PC-3 (cell line): ENCODE measurements at regions not wholly inside any gene's neighbourhood (a gene's known extent, or its start where the extent isn't known, plus 50 kb on each side); places are given as distances from the start of the nearest gene placed in this dataset.

Source experiments
- ATAC-seq: fragments of 200-7000 bp; cut with Tn5 transposase; 2 replicates; pipeline ENCODE4 v1.9.1; 2020; ENCODE audit warnings: mild to moderate bottlenecking, moderate library complexity
- BruUV-seq: library from RNA; stranded (reverse); fragments of 400-500 nt; replicated peaks from 2 replicates; lab custom pipeline; 2021; lab: Mats Ljungman, UMichigan
- CTCF ChIA-PET: fragments of 300-600 bp; sonication (Branson Sonifier 250); formaldehyde crosslinking; loops from one replicate; lab custom pipeline; 2022; ENCODE audit warnings: antibody characterized with exemption; lab: Charles Lee
- POLR2A ChIA-PET: fragments of 300-600 bp; sonication (Branson Sonifier 250); formaldehyde crosslinking; loops from one replicate; lab custom pipeline; 2022; ENCODE audit warnings: antibody characterized with exemption; ENCODE audit not compliant: unreplicated experiment; lab: Charles Lee
- DNase-seq: peaks from one replicate; pipeline ENCODE4 v3.0.0-alpha.2; 2015
- H2AFZ ChIP-seq: fragments of 300-600 bp; sonication (generic); 2 replicates; pipeline ENCODE4 v1.6.0; 2016; ENCODE audit warnings: antibody characterized with exemption, low read length
- H3F3A ChIP-seq: fragments of 300-600 bp; sonication (generic); one replicate; pipeline ENCODE4 v1.6.0; 2017; ENCODE audit warnings: antibody characterized with exemption, low read length, control low read depth, mild to moderate bottlenecking; ENCODE audit not compliant: unreplicated experiment
- H3K27ac ChIP-seq: fragments of 300-600 bp; sonication (generic); 2 replicates; pipeline ENCODE4 v1.5.1; 2016; ENCODE audit warnings: mild to moderate bottlenecking, low read length
- H3K27me3 ChIP-seq: fragments of 300-600 bp; sonication (generic); 2 replicates; pipeline ENCODE4 v1.6.1; 2016; ENCODE audit warnings: low read length, mixed read lengths
- H3K36me3 ChIP-seq: fragments of 300-600 bp; sonication (generic); 2 replicates; pipeline ENCODE4 v1.6.1; 2016; ENCODE audit warnings: low read depth, mixed run types, low read length, mixed read lengths
- H3K4me1 ChIP-seq: fragments of 300-600 bp; sonication (generic); 2 replicates; pipeline ENCODE4 v1.5.1; 2016; ENCODE audit warnings: low read length; ENCODE audit not compliant: insufficient read depth
- H3K4me2 ChIP-seq: fragments of 300-600 bp; sonication (generic); 2 replicates; pipeline ENCODE4 v1.6.0; 2016; ENCODE audit warnings: low read length
- H3K4me3 ChIP-seq: fragments of 300-600 bp; sonication (generic); 2 replicates; pipeline ENCODE4 v1.5.1; 2016; ENCODE audit warnings: mild to moderate bottlenecking, low read length, mixed read lengths
- H3K79me2 ChIP-seq: fragments of 300-600 bp; sonication (generic); 2 replicates; pipeline ENCODE4 v1.6.1; 2017; ENCODE audit warnings: low read length, mixed read lengths
- H3K9ac ChIP-seq: fragments of 300-600 bp; sonication (generic); 2 replicates; pipeline ENCODE4 v1.6.0; 2016; ENCODE audit warnings: mild to moderate bottlenecking, low read length
- H3K9me2 ChIP-seq: fragments of 300-600 bp; sonication (generic); replicated peaks from 2 replicates; pipeline ENCODE4 v1.6.1; 2016; ENCODE audit warnings: mixed run types, low read length, mixed read lengths
- H3K9me3 ChIP-seq: fragments of 300-600 bp; sonication (generic); 2 replicates; pipeline ENCODE4 v1.6.1; 2016; ENCODE audit warnings: low read length, mixed read lengths
- H4K20me1 ChIP-seq: fragments of 300-600 bp; sonication (generic); 2 replicates; pipeline ENCODE4 v1.6.1; 2016; ENCODE audit warnings: low read length, mixed read lengths
- EZH2 ChIP-seq: fragments of 300-600 bp; sonication (generic); IDR thresholded peaks from one replicate; pipeline ENCODE4 v1.6.1; 2017; ENCODE audit warnings: antibody characterized with exemption, mild to moderate bottlenecking, low read length; ENCODE audit not compliant: unreplicated experiment
- EZH2phosphoT487 ChIP-seq: fragments of 300-600 bp; sonication (generic); IDR thresholded peaks from 2 replicates; pipeline ENCODE4 v1.6.1; 2018; ENCODE audit warnings: mild to moderate bottlenecking, antibody characterized with exemption, low read length, borderline replicate concordance
- intact Hi-C: fragments of 100-400 bp; cut with micrococcal nuclease; formaldehyde crosslinking; loops from 2 replicates; pipeline ENCODE4 v1.9.0; 2023
- TF ChIP-seq, protein P1 (sequence below): fragments of 300-600 bp; sonication (generic); conservative IDR thresholded peaks from 2 replicates; pipeline ENCODE4 v1.5.1; 2017; ENCODE audit warnings: antibody characterized with exemption, low read depth, mild to moderate bottlenecking, low read length

DNA sequence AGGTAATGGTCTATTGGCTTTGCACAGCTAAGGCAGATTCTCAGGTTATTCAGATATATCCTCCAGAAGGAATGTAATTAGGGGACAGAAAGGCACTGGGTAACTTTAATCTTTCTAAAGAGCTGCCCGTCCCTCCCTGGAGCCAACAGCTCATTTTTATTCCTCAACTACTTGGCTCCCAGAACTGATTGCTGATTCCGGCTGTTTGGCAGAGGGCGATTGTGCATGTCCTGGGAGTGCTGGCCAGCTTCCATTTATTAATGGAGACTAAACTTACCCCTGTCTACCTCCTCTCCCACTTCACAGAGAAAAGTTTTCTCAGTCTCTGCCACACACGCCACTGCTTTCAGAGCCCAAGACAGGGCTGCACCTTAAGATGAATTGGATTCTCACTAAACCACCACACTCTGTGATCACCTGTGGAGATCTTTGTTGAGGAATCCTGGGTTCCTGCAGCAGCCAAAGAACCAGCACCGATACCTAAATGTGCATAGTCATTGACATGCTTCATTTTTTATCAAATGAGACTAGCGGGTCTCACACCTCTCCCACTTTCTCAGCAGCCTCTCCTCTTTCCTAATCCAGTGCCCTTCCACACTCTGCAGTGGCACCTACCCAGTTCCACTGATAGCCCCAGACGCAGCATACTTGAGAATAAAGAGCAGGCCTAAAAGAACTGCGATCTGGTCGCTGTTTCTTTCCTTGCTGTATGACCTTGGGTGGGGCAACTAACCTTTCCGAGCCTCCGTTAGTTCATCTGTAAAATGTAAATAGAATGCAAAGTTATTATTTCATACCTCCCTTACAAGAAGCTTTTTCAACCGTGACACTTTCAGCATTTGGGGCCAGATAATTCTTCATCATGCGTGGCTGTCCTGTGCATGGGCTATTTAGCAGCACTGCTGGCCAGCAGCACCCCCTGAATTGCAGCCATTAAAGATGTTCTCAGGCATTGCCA is 648.7 kb downstream of the UQCRFS1 start:
- H3K79me2 ChIP-seq: no peaks in the 10 kb centered on the region
- 0 out of 2 replicates have a peak, but pooled peaks cover 2% of the 10 kb centered on the region for H3K9me3 ChIP-seq
- H3K9me2 ChIP-seq: no peaks in the 10 kb centered on the region
- ATAC-seq (no peak), DNase-seq (no peak)
- H3K9ac ChIP-seq: no peak overlapping the region
- no peaks in the 10 kb centered on the region for H4K20me1 ChIP-seq
- H3K4me3 ChIP-seq: no peak overlapping the region
- no peak overlapping the region for H3K4me2 ChIP-seq
- no TSS peak for BruUV-seq
- TF ChIP-seq, protein P1, sequence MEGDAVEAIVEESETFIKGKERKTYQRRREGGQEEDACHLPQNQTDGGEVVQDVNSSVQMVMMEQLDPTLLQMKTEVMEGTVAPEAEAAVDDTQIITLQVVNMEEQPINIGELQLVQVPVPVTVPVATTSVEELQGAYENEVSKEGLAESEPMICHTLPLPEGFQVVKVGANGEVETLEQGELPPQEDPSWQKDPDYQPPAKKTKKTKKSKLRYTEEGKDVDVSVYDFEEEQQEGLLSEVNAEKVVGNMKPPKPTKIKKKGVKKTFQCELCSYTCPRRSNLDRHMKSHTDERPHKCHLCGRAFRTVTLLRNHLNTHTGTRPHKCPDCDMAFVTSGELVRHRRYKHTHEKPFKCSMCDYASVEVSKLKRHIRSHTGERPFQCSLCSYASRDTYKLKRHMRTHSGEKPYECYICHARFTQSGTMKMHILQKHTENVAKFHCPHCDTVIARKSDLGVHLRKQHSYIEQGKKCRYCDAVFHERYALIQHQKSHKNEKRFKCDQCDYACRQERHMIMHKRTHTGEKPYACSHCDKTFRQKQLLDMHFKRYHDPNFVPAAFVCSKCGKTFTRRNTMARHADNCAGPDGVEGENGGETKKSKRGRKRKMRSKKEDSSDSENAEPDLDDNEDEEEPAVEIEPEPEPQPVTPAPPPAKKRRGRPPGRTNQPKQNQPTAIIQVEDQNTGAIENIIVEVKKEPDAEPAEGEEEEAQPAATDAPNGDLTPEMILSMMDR: no peak
- H3K27me3 ChIP-seq: no peaks in the 10 kb centered on the region
- no peaks in the 10 kb centered on the region for H3K4me1 ChIP-seq
- H2AFZ ChIP-seq: no peak overlapping the region
- no peaks in the 10 kb centered on the region for H3F3A ChIP-seq
- H3K27ac ChIP-seq: no peak overlapping the region
- intact Hi-C loops: no loop called here
- no peaks in the 10 kb centered on the region for H3K36me3 ChIP-seq
- CTCF ChIA-PET: no interaction called here
- POLR2A ChIA-PET: no interaction called here

DNA sequence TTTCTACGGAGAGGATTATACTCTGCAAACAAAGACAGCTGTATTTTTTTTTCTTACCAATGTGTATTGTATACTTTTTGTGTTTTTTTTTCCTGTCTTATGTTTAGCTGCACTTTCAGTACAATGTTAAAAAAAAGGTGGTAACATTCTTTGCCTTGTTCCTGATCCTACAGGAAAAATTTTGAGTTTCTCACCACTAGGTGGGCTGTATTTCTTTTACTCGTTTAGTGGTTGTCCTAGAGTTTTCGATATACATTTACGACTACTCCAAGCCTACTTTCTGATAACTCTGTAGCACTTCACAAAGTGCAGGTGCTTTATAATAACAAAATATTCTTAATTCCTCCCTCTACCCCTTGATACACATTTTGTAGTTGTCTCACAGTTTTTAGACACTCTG is 652.2 kb downstream of the UQCRFS1 start:
- ChIA-PET POLR2A (no interaction called here), CTCF (no interaction called here)
- Histone ChIP-seq H2AFZ (no peak overlapping the region), H3K9me2 (no peaks in the 10 kb centered on the region), H3F3A (no peaks in the 10 kb centered on the region), H3K4me3 (no peak overlapping the region), H3K79me2 (no peaks in the 10 kb centered on the region), H3K27me3 (no peaks in the 10 kb centered on the region), H3K9me3 (0 out of 2 replicates have a peak, but pooled peaks cover 4% of the 10 kb centered on the region), H3K4me1 (no peaks in the 10 kb centered on the region), H3K9ac (no peak overlapping the region), H3K27ac (no peak overlapping the region), H4K20me1 (no peaks in the 10 kb centered on the region), H3K36me3 (no peaks in the 10 kb centered on the region), H3K4me2 (no peak overlapping the region)
- BruUV-seq: no TSS peak
- intact Hi-C loops: no loop called here
- DNase-seq: no peak
- TF ChIP-seq EZH2phosphoT487: no peak
- no peak for ATAC-seq

DNA sequence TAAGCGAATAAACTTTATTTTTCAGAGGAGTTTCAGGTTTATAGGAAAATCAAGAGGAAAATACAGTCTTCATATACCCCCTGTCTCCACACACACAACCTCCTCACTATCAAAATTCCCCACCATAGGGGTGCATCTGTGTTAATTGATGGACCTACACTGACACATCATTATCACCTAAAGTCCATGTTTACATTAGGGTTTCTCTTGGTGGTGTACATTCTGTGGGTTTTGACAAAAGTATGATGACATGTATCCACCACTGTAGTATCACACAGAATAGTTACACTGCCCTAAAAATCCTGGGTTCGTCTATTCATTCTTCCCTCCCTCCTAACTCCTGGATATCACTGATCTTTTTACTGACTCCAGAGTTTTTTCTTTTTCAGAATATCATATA is 654.2 kb downstream of the UQCRFS1 start:
- TF ChIP-seq EZH2 (no peak), EZH2phosphoT487 (no peak)
- TF ChIP-seq, protein P1: no peak
- CTCF ChIA-PET: no interaction called here

More for the DNA sequence above, 654.2 kb downstream of the UQCRFS1 start:
- no peak for ATAC-seq
- H2AFZ ChIP-seq: no peak overlapping the region
- no peaks in the 10 kb centered on the region for H3K36me3 ChIP-seq
- no peaks in the 10 kb centered on the region for H3K4me1 ChIP-seq
- no peaks in the 10 kb centered on the region for H4K20me1 ChIP-seq
- no TSS peak for BruUV-seq
- H3K27ac ChIP-seq: no peak overlapping the region
- no peaks in the 10 kb centered on the region for H3K27me3 ChIP-seq
- no peak overlapping the region for H3K4me2 ChIP-seq
- H3K9ac ChIP-seq: no peak overlapping the region
- no peaks in the 10 kb centered on the region for H3K9me2 ChIP-seq
- no peak overlapping the region for H3K4me3 ChIP-seq
- 0 out of 2 replicates have a peak, but pooled peaks cover 4% of the 10 kb centered on the region for H3K9me3 ChIP-seq
- DNase-seq: no peak
- POLR2A ChIA-PET: no interaction called here
- intact Hi-C loops: no loop called here
- H3F3A ChIP-seq: no peaks in the 10 kb centered on the region
- H3K79me2 ChIP-seq: no peaks in the 10 kb centered on the region
